Stromal cell of bone marrow (primary cell): ENCODE measurements at regions not wholly inside any gene's neighbourhood (a gene's known extent, or its start where the extent isn't known, plus 50 kb on each side); places are given as distances from the start of the nearest gene placed in this dataset.
"Not testable (repeated sequence)": the region's sequence is repeated elsewhere in the genome, so short reads cannot be mapped to it uniquely, and the experiment has no call there.

Experiments used
- DNase-seq: peaks from one replicate; pipeline ENCODE4 v3.0.0-alpha.2; 2012; ENCODE audit warnings: low read depth

DNA sequence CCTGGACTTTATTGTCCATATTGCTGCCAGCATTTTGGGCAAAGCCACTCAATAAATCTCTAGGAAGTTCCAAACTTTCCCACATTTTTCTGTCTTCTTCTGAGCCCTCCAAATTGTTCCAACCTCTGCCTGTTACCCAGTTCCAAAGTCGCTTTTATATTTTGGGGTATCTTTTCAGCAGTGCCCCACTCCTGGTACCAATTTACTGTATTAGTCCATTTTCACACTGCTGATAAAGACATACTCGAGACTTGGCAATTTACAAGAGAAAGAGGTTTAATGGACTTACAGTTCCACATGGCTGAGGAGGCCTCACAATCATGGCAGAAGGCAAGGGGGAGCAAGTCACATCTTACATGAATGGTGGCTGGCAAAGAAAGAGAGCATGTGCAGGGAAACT, 53.4 kb downstream of the AHSP start:
- DNase-seq: not testable (repeated sequence)

DNA sequence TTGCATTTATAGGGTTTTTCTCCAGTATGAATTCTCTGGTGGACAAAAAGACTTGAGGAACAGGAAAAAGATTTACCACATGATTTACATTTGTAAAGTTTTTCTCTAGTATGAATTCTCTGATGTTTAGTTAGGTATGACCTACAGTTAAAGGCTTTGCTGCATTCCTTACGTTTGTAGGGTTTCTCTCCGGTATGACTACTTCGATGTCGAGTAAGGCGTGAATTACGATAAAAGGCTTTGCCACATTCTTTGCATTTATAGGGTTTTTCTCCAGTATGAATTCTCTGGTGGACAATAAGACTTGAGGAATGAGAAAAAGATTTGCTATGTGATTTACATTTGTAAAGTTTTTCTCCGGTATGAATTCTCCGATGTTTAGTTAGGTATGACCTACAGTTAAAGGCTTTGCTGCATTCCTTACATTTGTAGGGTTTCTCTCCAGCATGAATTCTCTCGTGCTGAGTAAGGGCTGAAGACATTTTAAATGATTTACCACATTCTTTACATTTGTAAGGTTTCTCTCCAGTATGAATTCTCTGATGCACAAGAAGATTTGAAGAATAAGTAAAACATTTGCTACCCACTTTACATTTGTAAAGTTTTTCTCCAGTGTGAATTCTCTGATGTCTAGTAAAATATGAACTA, 74.2 kb downstream of the AHSP start:
- DNase-seq: not testable (repeated sequence)

DNA sequence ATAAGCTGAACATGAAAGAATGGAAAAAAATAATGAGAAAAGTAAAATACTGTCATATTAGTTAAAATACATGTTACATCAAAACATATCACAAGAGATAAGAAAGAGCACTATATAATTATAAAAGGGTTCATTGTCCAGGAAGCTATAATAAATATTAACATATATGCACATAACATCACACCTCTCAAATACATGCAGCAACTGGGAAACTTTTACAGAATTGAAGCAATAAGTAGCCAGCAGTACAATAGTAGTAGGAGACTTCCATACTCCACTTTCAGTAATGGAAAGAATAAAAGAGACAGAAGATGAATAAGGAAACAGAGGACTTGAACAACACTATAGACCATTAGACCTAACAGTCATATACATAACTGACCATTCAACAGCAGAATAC, 90.4 kb downstream of the AHSP start:
- no peak for DNase-seq

GRCh38 chr16:31636433-31636832, 108.7 kb downstream of the AHSP start:
- no peak for DNase-seq

DNA sequence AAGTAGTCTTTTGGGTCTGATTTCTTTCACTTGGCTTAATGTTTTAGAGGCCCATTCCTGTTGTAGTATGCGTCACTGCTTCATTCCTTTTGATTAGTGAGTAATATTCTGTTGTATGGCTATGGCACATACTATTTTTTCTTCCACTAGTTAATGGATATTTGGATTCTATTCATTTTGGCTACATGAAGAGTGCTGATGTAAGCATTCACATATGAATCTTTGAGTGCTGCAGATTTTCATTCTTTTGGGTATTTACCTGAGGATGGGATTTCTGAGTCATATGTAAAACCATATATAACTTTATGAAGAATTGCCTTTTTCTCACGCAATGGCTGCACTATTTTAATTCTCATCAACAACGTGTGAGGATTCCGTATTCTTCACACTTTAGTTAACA, 113.6 kb downstream of the AHSP start:
- no peak for DNase-seq

DNA sequence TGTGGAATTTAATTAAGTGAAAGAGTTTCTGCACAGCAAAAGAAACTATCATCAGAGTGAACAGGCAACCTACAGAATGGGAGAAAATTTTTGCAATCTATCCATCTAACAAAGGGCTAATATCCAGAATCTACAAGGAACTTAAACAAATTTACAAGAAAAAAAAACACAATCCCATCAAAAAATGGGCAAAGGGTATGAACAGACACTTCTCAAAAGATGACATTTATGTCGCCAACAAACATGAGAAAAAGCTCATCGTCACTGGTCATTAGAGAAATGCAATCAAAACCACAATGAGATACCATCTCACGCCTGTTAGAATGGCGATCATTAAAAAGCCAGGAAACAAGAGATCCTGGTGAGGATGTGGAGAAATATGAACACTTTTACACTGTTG, 128.0 kb downstream of the AHSP start:
- DNase-seq: not testable (repeated sequence)

- peak; percentile 2 for DNase-seq
Measured at GRCh38 chr16:31664683-31665482, 137.2 kb downstream of the AHSP start.

DNA sequence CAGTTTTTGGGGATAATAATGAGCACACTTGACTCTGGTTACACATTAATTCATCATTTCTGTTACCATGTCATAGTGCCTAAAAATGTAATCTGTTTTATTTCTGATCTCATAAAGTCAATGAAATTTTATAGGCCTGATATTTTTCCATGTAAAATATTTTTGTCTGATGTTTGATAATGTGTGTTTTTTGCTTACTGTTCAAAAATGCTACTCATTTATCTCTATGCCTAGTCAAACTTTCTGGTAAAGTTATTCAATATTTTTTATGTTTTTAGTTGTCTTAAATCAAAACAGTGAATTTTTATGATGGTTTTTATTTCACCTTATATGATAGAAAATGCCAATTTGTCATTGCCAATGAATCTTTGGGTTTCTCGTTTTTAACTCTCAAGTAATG, 147.0 kb downstream of the AHSP start:
- DNase-seq: no peak

DNA sequence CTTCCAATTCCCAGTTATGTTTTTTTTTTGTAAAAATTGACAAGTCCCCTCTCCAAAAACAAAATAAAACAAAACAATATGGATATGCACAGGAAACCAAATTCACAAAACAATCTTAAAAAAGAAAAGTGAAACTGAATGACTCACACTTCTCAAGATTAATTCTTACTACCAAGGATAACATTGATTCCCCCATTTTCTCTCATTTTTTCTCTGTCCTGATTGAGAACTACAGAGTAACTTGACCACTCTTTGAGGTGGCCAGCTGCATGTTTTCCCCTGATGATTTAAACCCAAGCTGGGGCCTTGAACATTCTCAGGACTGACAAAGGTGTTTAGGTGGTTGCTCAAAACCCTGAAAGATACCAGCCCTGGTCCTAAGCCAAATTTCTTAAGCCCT, 149.0 kb downstream of the AHSP start:
- no peak for DNase-seq

GRCh38 chr16:31678649-31679325, 151.1 kb downstream of the AHSP start:
- no peak for DNase-seq

GRCh38 chr16:31689331-31689730, 161.6 kb downstream of the AHSP start:
- DNase-seq: not testable (repeated sequence)

GRCh38 chr16:31692338-31692737, 164.6 kb downstream of the AHSP start:
- not testable (repeated sequence) for DNase-seq

GRCh38 chr16:31693733-31694132, 166.0 kb downstream of the AHSP start:
- no peak for DNase-seq

DNA sequence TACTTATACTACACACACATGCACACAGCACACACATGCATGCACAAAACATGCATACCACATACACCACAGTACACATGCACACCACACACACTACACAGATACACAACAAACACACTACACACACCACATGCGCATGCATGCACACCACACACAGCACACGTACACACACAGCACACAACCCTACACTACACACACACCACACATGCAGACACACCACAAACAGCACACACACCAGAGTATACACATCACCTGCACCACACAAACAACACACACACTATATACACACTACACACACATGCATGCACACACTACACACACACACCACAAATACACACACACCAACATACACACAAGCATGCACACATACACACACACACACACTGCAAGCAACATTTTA, 166.8 kb downstream of the AHSP start:
- no peak for DNase-seq

DNA sequence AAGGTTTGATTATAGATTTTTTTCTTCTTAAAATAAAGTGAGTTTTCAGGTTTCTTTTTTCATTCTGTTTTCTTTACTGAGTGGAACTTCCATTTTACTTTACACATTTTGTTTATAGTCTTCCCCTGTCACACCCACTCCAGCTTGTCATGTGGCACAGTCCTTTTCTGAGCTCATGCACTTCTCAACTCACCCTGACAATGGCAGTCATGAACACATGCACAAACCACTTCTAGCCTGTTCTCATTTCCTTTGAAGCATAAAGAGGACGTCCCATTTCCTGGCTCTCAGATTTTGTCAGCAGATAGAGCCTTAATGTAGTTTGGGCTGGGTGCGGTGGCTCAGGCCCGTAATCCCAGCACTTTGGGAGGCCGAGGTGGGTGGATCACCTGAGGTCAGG, 168.0 kb downstream of the AHSP start:
- DNase-seq: no peak

DNA sequence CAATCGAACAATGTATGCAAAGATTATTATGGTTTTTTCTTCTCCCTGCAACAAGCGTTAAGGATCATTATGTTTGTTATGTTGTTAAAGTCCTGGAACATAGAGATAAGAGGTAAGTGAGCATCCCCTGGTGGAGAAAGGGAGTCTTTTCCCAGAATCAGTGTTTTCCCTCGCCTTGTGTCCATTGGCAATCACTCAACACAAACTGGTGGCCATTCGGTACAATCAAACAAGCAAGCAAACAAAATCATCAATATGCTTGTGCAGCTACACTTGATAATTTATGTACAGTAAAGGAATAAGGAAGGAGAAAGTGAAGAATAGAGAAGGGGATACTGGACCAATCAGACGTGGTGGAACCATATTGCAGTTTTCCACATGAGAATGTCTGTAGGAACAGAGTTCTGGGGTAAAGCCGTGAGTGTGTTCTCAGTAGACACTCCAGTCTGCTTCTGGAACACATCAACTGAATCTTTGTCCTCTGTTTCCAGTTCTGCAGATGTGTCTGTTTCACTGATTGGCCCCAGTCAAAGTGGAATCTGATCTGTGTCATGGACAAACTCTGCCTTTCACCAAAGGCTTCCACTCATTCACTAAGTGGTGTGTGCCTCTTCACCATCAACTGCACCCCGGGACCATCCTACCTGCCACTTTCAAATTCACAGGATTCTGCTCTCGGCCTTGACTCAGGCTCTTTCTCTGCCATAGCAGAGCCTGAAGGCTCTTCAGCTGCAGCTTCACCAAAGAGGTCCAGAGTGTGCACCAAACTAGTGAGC, 169.5 kb downstream of the AHSP start:
- DNase-seq: peak; percentile 25

GRCh38 chr16:31697744-31698125, 170.0 kb downstream of the AHSP start:
- no peak for DNase-seq

GRCh38 chr16:31698901-31699300, 171.2 kb downstream of the AHSP start:
- no peak for DNase-seq

DNA sequence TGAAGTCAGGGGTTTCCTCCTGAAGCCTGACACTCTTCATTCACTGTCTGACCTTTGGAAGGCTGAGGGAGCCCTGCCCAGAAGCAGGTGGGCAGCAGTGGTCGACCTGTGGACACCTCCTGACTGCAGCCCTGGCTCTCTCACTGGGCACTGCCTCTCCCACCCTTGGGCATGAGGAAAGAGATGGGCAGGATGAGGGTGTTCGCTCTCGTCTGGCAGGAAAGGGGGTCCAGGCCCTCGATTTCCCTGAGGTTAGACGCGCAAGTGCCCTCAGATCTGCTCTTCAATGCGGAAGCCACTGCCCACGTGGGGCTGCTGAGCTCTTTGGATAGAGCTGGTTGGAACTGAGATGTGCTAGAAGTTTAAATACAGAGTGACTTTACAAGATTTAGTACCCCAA, 171.9 kb downstream of the AHSP start:
- DNase-seq: no peak

- no peak for DNase-seq
Measured at GRCh38 chr16:31700200-31700529, 172.5 kb downstream of the AHSP start.

DNA sequence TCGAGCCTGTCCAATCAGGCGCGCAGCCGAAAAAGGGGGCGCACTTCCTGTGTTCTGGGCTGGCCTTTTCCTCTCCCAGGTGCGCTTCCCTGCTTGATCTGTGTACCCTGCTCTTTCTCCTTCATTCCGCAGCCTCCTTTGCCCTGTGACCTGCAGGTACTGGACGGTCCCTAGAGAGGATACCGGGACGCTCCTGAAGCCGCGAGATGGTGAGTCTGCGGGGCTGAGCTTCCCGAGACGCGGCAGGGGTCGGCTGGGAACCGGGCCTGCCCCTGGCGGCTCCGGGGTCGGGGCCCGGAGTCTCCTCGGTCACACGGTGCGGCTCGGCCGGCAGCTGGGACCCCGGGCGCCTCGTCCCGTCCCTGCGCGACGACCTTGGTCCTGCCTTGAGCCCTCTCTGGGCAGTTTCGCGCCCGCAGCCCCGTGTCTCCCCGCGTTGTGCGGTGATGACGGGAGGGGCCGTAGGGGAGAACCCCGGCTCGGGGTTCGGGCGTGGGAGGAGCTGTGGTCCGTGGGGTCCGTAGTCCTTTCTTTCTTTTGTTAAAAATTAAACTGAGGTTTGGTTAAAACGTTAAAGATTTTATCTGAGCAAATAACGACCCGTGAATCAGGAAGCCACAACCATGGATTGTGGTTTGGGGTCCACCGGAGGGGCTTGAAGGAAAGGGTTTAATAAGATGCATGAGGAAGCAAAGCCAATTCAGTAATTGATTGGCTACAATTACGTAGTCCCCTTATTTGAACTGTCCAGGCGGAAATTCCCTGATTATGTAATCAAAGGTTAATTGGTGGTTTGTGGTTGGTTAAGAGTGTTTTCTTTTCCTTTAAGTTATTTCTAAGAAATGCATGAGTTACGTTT, 172.8 kb upstream of the ZNF267 start:
- no peak for DNase-seq

- no peak for DNase-seq
Measured at GRCh38 chr16:31701734-31702133, 171.9 kb upstream of the ZNF267 start.
